H9 (cell line): ENCODE measurements at regions not wholly inside any gene's neighbourhood (a gene's known extent, or its start where the extent isn't known, plus 50 kb on each side); places are given as distances from the start of the nearest gene placed in this dataset.

Source experiments
- DNase-seq: peaks from one replicate; pipeline ENCODE4 v3.0.0-alpha.2; 2017
- H2AFZ ChIP-seq: one replicate; pipeline ENCODE4 v1.6.1; 2013; ENCODE audit warnings: mild to moderate bottlenecking, low read length, control low read depth, moderate library complexity
- H2AK5ac ChIP-seq: 2 replicates; pipeline ENCODE4 v1.6.1; 2013; ENCODE audit warnings: low read length, control low read depth, mixed read lengths; ENCODE audit not compliant: insufficient read length
- H2BK120ac ChIP-seq: one replicate; pipeline ENCODE4 v1.6.1; 2013; ENCODE audit warnings: low read depth, mild to moderate bottlenecking, low read length, control low read depth, inconsistent platforms; ENCODE audit not compliant: poor library complexity, severe bottlenecking
- H2BK12ac ChIP-seq: 2 replicates; pipeline ENCODE4 v1.6.1; 2013; ENCODE audit warnings: low read length, control low read depth, mixed read lengths, low read depth; ENCODE audit not compliant: insufficient read length
- H2BK15ac ChIP-seq: 2 replicates; pipeline ENCODE4 v1.6.1; 2013; ENCODE audit warnings: low read depth, low read length, control low read depth
- H2BK20ac ChIP-seq: one replicate; pipeline ENCODE4 v1.6.1; 2013; ENCODE audit warnings: low read depth, mild to moderate bottlenecking, low read length, control low read depth, inconsistent platforms; ENCODE audit not compliant: poor library complexity, severe bottlenecking
- H2BK5ac ChIP-seq: 2 replicates; pipeline ENCODE4 v1.6.1; 2013; ENCODE audit warnings: low read length, control low read depth, mixed read lengths; ENCODE audit not compliant: insufficient read length
- H3K14ac ChIP-seq: 2 replicates; pipeline ENCODE4 v1.6.1; 2013; ENCODE audit warnings: low read length, control low read depth; ENCODE audit not compliant: insufficient read depth
- H3K18ac ChIP-seq: 2 replicates; pipeline ENCODE4 v1.6.1; 2013; ENCODE audit warnings: low read depth, mild to moderate bottlenecking, mixed read lengths, low read length, control low read depth; ENCODE audit not compliant: insufficient read length
- H3K23ac ChIP-seq: 2 replicates; pipeline ENCODE4 v1.6.1; 2013; ENCODE audit warnings: low read length, control low read depth, mixed read lengths, low read depth; ENCODE audit not compliant: insufficient read length
- H3K23me2 ChIP-seq: 2 replicates; pipeline ENCODE4 v1.6.1; 2013; ENCODE audit warnings: low read depth, mild to moderate bottlenecking, mixed read lengths, low read length, control low read depth; ENCODE audit not compliant: insufficient read length, poor library complexity, severe bottlenecking
- H3K27ac ChIP-seq: 2 replicates; pipeline ENCODE4 v1.5.1; 2013; ENCODE audit warnings: low read length, control low read depth, mixed read lengths, low read depth; ENCODE audit not compliant: insufficient read length
- H3K27me3 ChIP-seq: 2 replicates; pipeline ENCODE4 v1.6.1; 2013; ENCODE audit warnings: low read length, control low read depth, inconsistent platforms; ENCODE audit not compliant: insufficient read depth
- H3K4ac ChIP-seq: 2 replicates; pipeline ENCODE4 v1.6.1; 2013; ENCODE audit warnings: low read depth, mild to moderate bottlenecking, control low read depth, inconsistent platforms, low read length, moderate library complexity
- H3K4me1 ChIP-seq: 2 replicates; pipeline ENCODE4 v1.6.1; 2013; ENCODE audit warnings: low read length, control low read depth, inconsistent platforms; ENCODE audit not compliant: insufficient read depth
- H3K4me2 ChIP-seq: 2 replicates; pipeline ENCODE4 v1.6.1; 2013; ENCODE audit warnings: low read length, control low read depth, mixed read lengths; ENCODE audit not compliant: insufficient read length, insufficient read depth
- H3K56ac ChIP-seq: 2 replicates; pipeline ENCODE4 v1.6.1; 2013; ENCODE audit warnings: low read depth, mild to moderate bottlenecking, mixed read lengths, low read length, control low read depth; ENCODE audit not compliant: insufficient read length
- H3K79me1 ChIP-seq: 2 replicates; pipeline ENCODE4 v1.6.1; 2013; ENCODE audit warnings: low read depth, mild to moderate bottlenecking, moderate library complexity, low read length, control low read depth, inconsistent platforms; ENCODE audit not compliant: insufficient read depth, poor library complexity, severe bottlenecking
- H3K79me2 ChIP-seq: 2 replicates; pipeline ENCODE4 v1.6.1; 2013; ENCODE audit warnings: low read length, control low read depth, inconsistent platforms; ENCODE audit not compliant: insufficient read depth
- H3K9ac ChIP-seq: 2 replicates; pipeline ENCODE4 v1.6.1; 2013; ENCODE audit warnings: low read length, control low read depth, mixed read lengths; ENCODE audit not compliant: insufficient read length; ENCODE audit errors: extremely low read depth
- H3K9me3 ChIP-seq: one replicate; pipeline ENCODE4 v1.6.1; 2013; ENCODE audit warnings: low read depth, low read length, inconsistent platforms; ENCODE audit not compliant: control insufficient read depth
- H3T11ph ChIP-seq: one replicate; pipeline ENCODE4 v1.6.1; 2013; ENCODE audit warnings: mild to moderate bottlenecking, low read length, control low read depth, inconsistent platforms
- H4K20me1 ChIP-seq: one replicate; pipeline ENCODE4 v1.6.1; 2013; ENCODE audit not compliant: control insufficient read depth, insufficient read length, insufficient read depth
- H4K5ac ChIP-seq: 2 replicates; pipeline ENCODE4 v1.6.1; 2013; ENCODE audit warnings: low read depth, mild to moderate bottlenecking, mixed read lengths, low read length, control low read depth; ENCODE audit not compliant: insufficient read length
- H4K8ac ChIP-seq: replicated peaks from 2 replicates; pipeline ENCODE4 v1.6.1; 2013; ENCODE audit warnings: low read length, control low read depth, mixed read lengths, low read depth; ENCODE audit not compliant: insufficient read length
- H4K91ac ChIP-seq: 2 replicates; pipeline ENCODE4 v1.6.1; 2013; ENCODE audit warnings: low read depth, mild to moderate bottlenecking, moderate library complexity, mixed read lengths, low read length, control low read depth; ENCODE audit not compliant: insufficient read length
- H3K27ac Mint-ChIP-seq, 3 experiments: 2 replicates in 2 of 3; 3 replicates in 1 of 3; pipeline ENCODE4 v1.8.0; 2020 to 2021; ENCODE audit warnings: mixed read lengths in 3 of 3, mild to moderate bottlenecking in 1 of 3, moderate library complexity in 1 of 3
- H3K27me3 Mint-ChIP-seq: 2 replicates; pipeline ENCODE4 v1.8.0; 2021; ENCODE audit warnings: low read depth, mild to moderate bottlenecking, moderate library complexity, mixed read lengths
- H3K36me3 Mint-ChIP-seq, 3 experiments: 2 replicates in 2 of 3; 3 replicates in 1 of 3; pipeline ENCODE4 v1.8.0; 2020 to 2021; ENCODE audit warnings: low read depth in 3 of 3, mixed read lengths in 3 of 3; ENCODE audit not compliant: insufficient read depth in 1 of 3
- H3K4me1 Mint-ChIP-seq, 2 experiments: 2 replicates each; pipeline ENCODE4 v1.8.0; 2020; ENCODE audit warnings: mixed read lengths in 2 of 2
- H3K4me3 Mint-ChIP-seq, 2 experiments: 2 replicates in 1 of 2; 3 replicates in 1 of 2; pipeline ENCODE4 v1.8.0; 2020 to 2021; ENCODE audit warnings: mild to moderate bottlenecking in 2 of 2, mixed read lengths in 2 of 2, moderate library complexity in 1 of 2
- H3K9me3 Mint-ChIP-seq, 2 experiments: 2 replicates in 1 of 2; 3 replicates in 1 of 2; pipeline ENCODE4 v1.8.0; 2020; ENCODE audit warnings: mild to moderate bottlenecking in 2 of 2, mixed read lengths in 2 of 2, moderate library complexity in 1 of 2
- CTCF ChIP-seq: fragments of 200-600 bp; sonication (generic); conservative IDR thresholded peaks from 3 replicates; pipeline ENCODE4 v1.8.0; 2021; ENCODE audit warnings: antibody characterized with exemption, mild to moderate bottlenecking
- WGBS: extraction: QIAGEN DNeasy Blood & Tissue Kit; methylation state at CpG from one replicate; pipeline ENCODE4 v1.1.7; 2013; ENCODE audit warnings: missing lambda C conversion rate, low lambda C conversion rate, mixed read lengths; ENCODE audit not compliant: insufficient read length; ENCODE audit errors: extremely low coverage; 5-methylcytosine and 5-hydroxymethylcytosine counted together

- no peak for TF ChIP-seq CTCF
- H3K27me3 Mint-ChIP-seq: no peaks in the 10 kb centered on the region
- H2BK15ac ChIP-seq: no peak overlapping the region
Observed at GRCh38 chr5:103450333-103451061, 112.1 kb downstream of the NUDT12 start.

More at GRCh38 chr5:103450333-103451061, 112.1 kb downstream of the NUDT12 start:
- Histone ChIP-seq H3K23me2 (no peaks in the 10 kb centered on the region), H3K14ac (no peak overlapping the region), H3K79me2 (no peaks in the 10 kb centered on the region), H2AFZ (no peak overlapping the region), H3K27me3 (no peaks in the 10 kb centered on the region), H3K4me1 (peaks cover 2% of the 10 kb centered on the region; the same call in 1 of the 2 replicates), H4K20me1 (no peaks in the 10 kb centered on the region), H3K9ac (no peak overlapping the region), H3K23ac (no peak overlapping the region), H3K79me1 (no peaks in the 10 kb centered on the region), H3T11ph (no peak overlapping the region), H3K4ac (no peak overlapping the region), H2BK5ac (no peak overlapping the region), H2BK20ac (no peak overlapping the region), H2BK120ac (no peak overlapping the region), H3K9me3 (no peaks in the 10 kb centered on the region), H3K56ac (no peak overlapping the region), H3K4me2 (no peak overlapping the region), H4K91ac (no peak overlapping the region), H3K27ac (no peak overlapping the region), H2BK12ac (no peak overlapping the region), H2AK5ac (no peak overlapping the region), H3K18ac (no peak overlapping the region), H4K5ac (no peak overlapping the region), H4K8ac (no peak overlapping the region)
- H3K4me3 Mint-ChIP-seq: no peak overlapping the region
- WGBS: no CpG with 5 or more reads among the region's 4 CpGs
- H3K9me3 Mint-ChIP-seq: no peaks in the 10 kb centered on the region
- H3K4me1 Mint-ChIP-seq: peaks cover 10 to 14% of the 10 kb centered on the region in 2 experiments
- H3K27ac Mint-ChIP-seq: no peak overlapping the region
- no peak for DNase-seq
- H3K36me3 Mint-ChIP-seq: no peaks in the 10 kb centered on the region
